ENCODE measurements at regions not wholly inside any gene's neighbourhood (a gene's known extent, or its start where the extent isn't known, plus 50 kb on each side); places are given as distances from the start of the nearest gene placed in this dataset.

GRCh38 chr6:51301962-51302361 lies 483.3 kb downstream of the TFAP2B start:
- Histone ChIP-seq H4K20me1 (ENCODE audit: control insufficient read depth, extremely low read depth, insufficient read depth, low read length) (no peaks in the 10 kb centered on the region), H3K79me2 (ENCODE audit: control insufficient read depth, insufficient read depth, low read length) (no peaks in the 10 kb centered on the region), H3K36me3 (ENCODE audit: control insufficient read depth in 2 of 2, extremely low read depth in 1 of 2, insufficient read depth in 2 of 2, low read length in 2 of 2) (no peaks in the 10 kb centered on the region), H3K9me1 (ENCODE audit: control insufficient read depth, extremely low read depth, insufficient read depth, low read length) (no peaks in the 10 kb centered on the region), H3K4me1 (ENCODE audit: control insufficient read depth, extremely low read depth, insufficient read depth, low read length) (peaks cover 14% of the 10 kb centered on the region), H3K4me3 (ENCODE audit: control insufficient read depth in 2 of 3, extremely low read depth in 1 of 3, insufficient read depth in 2 of 3, low read depth in 1 of 3, low read length in 3 of 3) (no peak overlapping the region), H3K4me2 (ENCODE audit: control insufficient read depth, extremely low read depth, insufficient read depth, low read depth, low read length) (no peak overlapping the region), H3K27me3 (ENCODE audit: control insufficient read depth, extremely low read depth, insufficient read depth, low read length) (no peaks in the 10 kb centered on the region), H3K9me3 (ENCODE audit: control insufficient read depth, low read depth, low read length) (no peaks in the 10 kb centered on the region), H3K9ac (ENCODE audit: control insufficient read depth, extremely low read depth, insufficient read depth, low read length) (no peak overlapping the region), H2AFZ (ENCODE audit: control insufficient read depth, low read length) (no peak overlapping the region), H3K27ac (ENCODE audit: control insufficient read depth, insufficient read depth, low read length) (no peak overlapping the region)
- no peak for FAIRE-seq
- dilution Hi-C loops (cut with MboI; ENCODE audit: extremely low pct_ligation_motif_present, low sequenced_read_pairs): no loop called here
- DNase-seq (ENCODE audit: low read depth, low spot score): no peak
- no peak for TF ChIP-seq EZH2 (IDR thresholded peaks at IDR 0.05; ENCODE audit: low read length)
- no peak for TF ChIP-seq CTCF (optimal IDR thresholded peaks at IDR 0.05 in 1 of 3, IDR thresholded peaks at IDR 0.05 in 1 of 3, conservative IDR thresholded peaks at IDR 0.05 in 1 of 3; ENCODE audit: extremely low read depth in 1 of 3, insufficient read depth in 2 of 3, low read length in 3 of 3)

GRCh38 chr6:51302431-51302830 lies 483.8 kb downstream of the TFAP2B start:
- Histone ChIP-seq H3K9me1 (ENCODE audit: control insufficient read depth, extremely low read depth, insufficient read depth, low read length) (no peaks in the 10 kb centered on the region), H3K4me1 (ENCODE audit: control insufficient read depth, extremely low read depth, insufficient read depth, low read length) (peaks cover 14% of the 10 kb centered on the region), H2AFZ (ENCODE audit: control insufficient read depth, low read length) (no peak overlapping the region), H3K79me2 (ENCODE audit: control insufficient read depth, insufficient read depth, low read length) (no peaks in the 10 kb centered on the region), H3K36me3 (ENCODE audit: control insufficient read depth in 2 of 2, extremely low read depth in 1 of 2, insufficient read depth in 2 of 2, low read length in 2 of 2) (no peaks in the 10 kb centered on the region), H3K9me3 (ENCODE audit: control insufficient read depth, low read depth, low read length) (no peaks in the 10 kb centered on the region), H3K27ac (ENCODE audit: control insufficient read depth, insufficient read depth, low read length) (no peak overlapping the region), H4K20me1 (ENCODE audit: control insufficient read depth, extremely low read depth, insufficient read depth, low read length) (no peaks in the 10 kb centered on the region), H3K9ac (ENCODE audit: control insufficient read depth, extremely low read depth, insufficient read depth, low read length) (no peak overlapping the region), H3K4me2 (ENCODE audit: control insufficient read depth, extremely low read depth, insufficient read depth, low read depth, low read length) (no peak overlapping the region), H3K4me3 (ENCODE audit: control insufficient read depth in 2 of 3, extremely low read depth in 1 of 3, insufficient read depth in 2 of 3, low read depth in 1 of 3, low read length in 3 of 3) (no peak overlapping the region), H3K27me3 (ENCODE audit: control insufficient read depth, extremely low read depth, insufficient read depth, low read length) (no peaks in the 10 kb centered on the region)
- dilution Hi-C loops (cut with MboI; ENCODE audit: extremely low pct_ligation_motif_present, low sequenced_read_pairs): no loop called here
- DNase-seq (ENCODE audit: low read depth, low spot score): no peak
- TF ChIP-seq CTCF (optimal IDR thresholded peaks at IDR 0.05 in 1 of 3, IDR thresholded peaks at IDR 0.05 in 1 of 3, conservative IDR thresholded peaks at IDR 0.05 in 1 of 3; ENCODE audit: extremely low read depth in 1 of 3, insufficient read depth in 2 of 3, low read length in 3 of 3) (no peak), EZH2 (IDR thresholded peaks at IDR 0.05; ENCODE audit: low read length) (no peak)
- FAIRE-seq: no peak

Data from keratinocyte (primary cell).